C4-2B (cell line): ENCODE measurements at regions not wholly inside any gene's neighbourhood (a gene's known extent, or its start where the extent isn't known, plus 50 kb on each side); places are given as distances from the start of the nearest gene placed in this dataset.

Experiments used
- ZFX ChIP-seq: fragments of 450-650 bp; IDR thresholded peaks from 2 replicates; pipeline ENCODE4 v1.6.1; 2017
- TF ChIP-seq, protein P1 (sequence below): fragments of 450-650 bp; conservative IDR thresholded peaks from 2 replicates; pipeline ENCODE4 v1.5.1; 2017; ENCODE audit warnings: mild to moderate bottlenecking

DNA sequence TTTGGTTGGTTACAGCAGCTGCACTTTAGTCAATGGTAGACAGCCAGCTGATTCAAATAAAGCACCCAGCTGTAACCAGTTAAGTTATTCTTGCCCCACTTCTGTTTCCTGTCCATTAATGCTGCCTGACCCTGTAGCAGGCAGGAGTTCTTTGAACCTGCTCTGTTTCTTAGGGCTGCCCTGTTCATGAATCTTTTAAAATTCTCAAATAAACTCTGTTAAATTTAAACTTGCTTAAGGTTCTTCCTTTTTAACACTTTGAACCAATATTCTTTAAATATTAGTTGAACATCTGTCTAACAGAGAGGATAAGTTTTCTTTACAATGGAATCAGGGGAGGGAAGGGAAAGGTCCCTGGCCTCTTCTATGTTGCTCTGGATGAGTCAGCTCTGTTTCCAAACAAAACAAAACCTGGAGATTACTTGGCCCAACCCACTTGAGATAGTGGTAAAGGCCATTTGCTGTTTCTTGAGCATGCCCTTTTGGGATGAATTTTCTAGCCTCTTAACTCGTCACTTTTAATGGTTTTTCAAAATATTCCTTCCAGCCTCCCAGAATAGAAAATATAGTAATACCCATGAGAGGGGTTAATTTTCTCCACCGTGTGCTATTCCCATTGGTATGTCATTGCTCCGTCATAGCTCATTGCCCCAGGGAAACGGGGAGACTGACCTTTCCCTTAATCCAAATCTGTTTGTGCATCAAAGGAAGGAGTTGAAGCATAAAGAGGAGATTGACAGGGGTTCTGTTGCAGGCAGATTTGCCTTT lies 112.1 kb upstream of the FHL2 start:
- TF ChIP-seq, protein P1, sequence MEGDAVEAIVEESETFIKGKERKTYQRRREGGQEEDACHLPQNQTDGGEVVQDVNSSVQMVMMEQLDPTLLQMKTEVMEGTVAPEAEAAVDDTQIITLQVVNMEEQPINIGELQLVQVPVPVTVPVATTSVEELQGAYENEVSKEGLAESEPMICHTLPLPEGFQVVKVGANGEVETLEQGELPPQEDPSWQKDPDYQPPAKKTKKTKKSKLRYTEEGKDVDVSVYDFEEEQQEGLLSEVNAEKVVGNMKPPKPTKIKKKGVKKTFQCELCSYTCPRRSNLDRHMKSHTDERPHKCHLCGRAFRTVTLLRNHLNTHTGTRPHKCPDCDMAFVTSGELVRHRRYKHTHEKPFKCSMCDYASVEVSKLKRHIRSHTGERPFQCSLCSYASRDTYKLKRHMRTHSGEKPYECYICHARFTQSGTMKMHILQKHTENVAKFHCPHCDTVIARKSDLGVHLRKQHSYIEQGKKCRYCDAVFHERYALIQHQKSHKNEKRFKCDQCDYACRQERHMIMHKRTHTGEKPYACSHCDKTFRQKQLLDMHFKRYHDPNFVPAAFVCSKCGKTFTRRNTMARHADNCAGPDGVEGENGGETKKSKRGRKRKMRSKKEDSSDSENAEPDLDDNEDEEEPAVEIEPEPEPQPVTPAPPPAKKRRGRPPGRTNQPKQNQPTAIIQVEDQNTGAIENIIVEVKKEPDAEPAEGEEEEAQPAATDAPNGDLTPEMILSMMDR = no peak
- TF ChIP-seq ZFX = no peak
